D721Med (cell line): ENCODE measurements at regions not wholly inside any gene's neighbourhood (a gene's known extent, or its start where the extent isn't known, plus 50 kb on each side); places are given as distances from the start of the nearest gene placed in this dataset.

ENCODE experiments used
- DNase-seq: peaks from one replicate; pipeline ENCODE4 v3.0.0; 2011; ENCODE audit warnings: low spot score; ENCODE audit not compliant: insufficient read length
- FAIRE-seq: peaks from 2 replicates; lab custom pipeline; 2011; peaks lifted over from hg19 to GRCh38; lab: Jason Lieb, UNC
- CTCF ChIP-seq: IDR thresholded peaks from 2 replicates; pipeline ENCODE4 v1.5.1; 2012; ENCODE audit warnings: mild to moderate bottlenecking, control low read depth; ENCODE audit not compliant: insufficient read depth; ENCODE audit errors: missing control alignments

GRCh38 chr3:181892848-181893247 lies 181.1 kb downstream of the SOX2 start:
- no peak for TF ChIP-seq CTCF
- FAIRE-seq = no peak
- DNase-seq = no peak

- FAIRE-seq (no peak), DNase-seq (no peak)
- no peak for TF ChIP-seq CTCF
Observed at GRCh38 chr3:181896605-181897004, 184.9 kb downstream of the SOX2 start.

GRCh38 chr3:181899702-181900101 lies 188.0 kb downstream of the SOX2 start:
- DNase-seq (no peak), FAIRE-seq (no peak)
- no peak for TF ChIP-seq CTCF

GRCh38 chr3:181901626-181902025 lies 189.9 kb downstream of the SOX2 start:
- DNase-seq (no peak), FAIRE-seq (no peak)
- TF ChIP-seq CTCF = no peak

GRCh38 chr3:181906338-181906737 lies 194.6 kb downstream of the SOX2 start:
- DNase-seq (no peak), FAIRE-seq (no peak)
- TF ChIP-seq CTCF = no peak

GRCh38 chr3:181909241-181909640 lies 197.5 kb downstream of the SOX2 start:
- FAIRE-seq (no peak), DNase-seq (no peak)
- TF ChIP-seq CTCF = no peak

- no peak for TF ChIP-seq CTCF
- FAIRE-seq = no peak
- DNase-seq = no peak
Observed at GRCh38 chr3:181912384-181912783, 200.7 kb downstream of the SOX2 start.
